SK-N-SH treated with all-trans-retinoic acid at 6 μM for 48 hours (cell line): ENCODE measurements at regions not wholly inside any gene's neighbourhood (a gene's known extent, or its start where the extent isn't known, plus 50 kb on each side); places are given as distances from the start of the nearest gene placed in this dataset.
A peak's percentile ranks its signal among the peaks of the same experiment; 100 is the strongest.

Source experiments
- ATAC-seq: fragments of 200-7000 bp; cut with Tn5 transposase; 3 replicates; pipeline ENCODE4 v1.9.1; 2020; ENCODE audit warnings: mild to moderate bottlenecking, moderate library complexity
- ARNTL ChIP-seq: fragments of 450-650 bp; formaldehyde crosslinking; IDR thresholded peaks from 2 replicates; pipeline ENCODE4 v1.5.0; 2020; ENCODE audit warnings: low read depth, mild to moderate bottlenecking, moderate library complexity, borderline replicate concordance
- BACH2 ChIP-seq: fragments of 250-450 bp; sonication (Bioruptor Pico); IDR thresholded peaks from 2 replicates; pipeline ENCODE4 v1.9.0; 2021; ENCODE audit warnings: mild to moderate bottlenecking, borderline replicate concordance
- CSDC2 ChIP-seq: fragments of 250-450 bp; sonication (Bioruptor Pico); IDR thresholded peaks from 2 replicates; pipeline ENCODE4 v1.5.0; 2020; ENCODE audit warnings: mild to moderate bottlenecking, moderate library complexity
- ESRRG ChIP-seq: fragments of 250-450 bp; sonication (Bioruptor Pico); IDR thresholded peaks from 2 replicates; pipeline ENCODE4 v1.6.1; 2021; ENCODE audit warnings: mild to moderate bottlenecking
- GLIS3 ChIP-seq: fragments of 250-450 bp; sonication (Bioruptor Pico); IDR thresholded peaks from 2 replicates; pipeline ENCODE4 v1.5.0; 2020; ENCODE audit warnings: mild to moderate bottlenecking, moderate library complexity
- ISL1 ChIP-seq: fragments of 250-450 bp; sonication (Bioruptor Pico); IDR thresholded peaks from 2 replicates; pipeline ENCODE4 v2.1.2; 2022; ENCODE audit warnings: mild to moderate bottlenecking, moderate library complexity
- OSR1 ChIP-seq: fragments of 250-450 bp; sonication (Bioruptor Pico); IDR thresholded peaks from 2 replicates; pipeline ENCODE4 v1.8.0; 2022; ENCODE audit warnings: moderate library complexity, mild to moderate bottlenecking, inconsistent platforms
- PPARA ChIP-seq: fragments of 250-450 bp; sonication (Bioruptor Pico); IDR thresholded peaks from 2 replicates; pipeline ENCODE4 v1.5.0; 2020; ENCODE audit warnings: mild to moderate bottlenecking, borderline replicate concordance
- RARB ChIP-seq: fragments of 250-450 bp; sonication (Bioruptor Pico); IDR thresholded peaks from 2 replicates; pipeline ENCODE4 v1.8.0; 2021; ENCODE audit warnings: mild to moderate bottlenecking, moderate library complexity
- SNAI2 ChIP-seq: fragments of 250-450 bp; sonication (Bioruptor Pico); IDR thresholded peaks from 2 replicates; pipeline ENCODE4 v1.5.0; 2020; ENCODE audit warnings: mild to moderate bottlenecking, moderate library complexity
- TCF4 ChIP-seq: fragments of 250-450 bp; sonication (Bioruptor Pico); IDR thresholded peaks from 2 replicates; pipeline ENCODE4 v1.8.0; 2021; ENCODE audit warnings: mild to moderate bottlenecking, moderate library complexity, borderline replicate concordance
- TOX ChIP-seq: fragments of 250-450 bp; sonication (Bioruptor Pico); IDR thresholded peaks from 2 replicates; pipeline ENCODE4 v1.8.0; 2021; ENCODE audit warnings: mild to moderate bottlenecking, moderate library complexity, borderline replicate concordance
- ZC3H10 ChIP-seq: fragments of 250-450 bp; sonication (Bioruptor Pico); IDR thresholded peaks from 2 replicates; pipeline ENCODE4 v1.5.1; 2021; ENCODE audit warnings: mild to moderate bottlenecking, moderate library complexity
- ZFP3 ChIP-seq: fragments of 250-450 bp; sonication (Bioruptor Pico); IDR thresholded peaks from 2 replicates; pipeline ENCODE4 v1.5.0; 2020; ENCODE audit warnings: mild to moderate bottlenecking, moderate library complexity
- ZFP30 ChIP-seq: fragments of 450-650 bp; formaldehyde crosslinking; IDR thresholded peaks from 2 replicates; pipeline ENCODE4 v1.5.0; 2022; ENCODE audit warnings: mild to moderate bottlenecking, moderate library complexity
- ZNF565 ChIP-seq: fragments of 450-650 bp; formaldehyde crosslinking; conservative IDR thresholded peaks from 2 replicates; pipeline ENCODE4 v1.5.0; 2020; ENCODE audit warnings: low read depth, mild to moderate bottlenecking, moderate library complexity
- ZNF70 ChIP-seq: fragments of 450-650 bp; formaldehyde crosslinking; IDR thresholded peaks from 2 replicates; pipeline ENCODE4 v1.5.0; 2020; ENCODE audit warnings: mild to moderate bottlenecking, moderate library complexity
- ZNF8 ChIP-seq: fragments of 450-650 bp; formaldehyde crosslinking; IDR thresholded peaks from 2 replicates; pipeline ENCODE4 v1.5.0; 2020; ENCODE audit warnings: mild to moderate bottlenecking, moderate library complexity
- TF ChIP-seq, protein P1 (sequence below): fragments of 250-450 bp; sonication (Bioruptor Pico); IDR thresholded peaks from 2 replicates; pipeline ENCODE4 v1.8.0; 2021; ENCODE audit warnings: low read depth, mild to moderate bottlenecking, moderate library complexity, borderline replicate concordance
- TF ChIP-seq, protein P2 (sequence below): fragments of 250-450 bp; sonication (Bioruptor Pico); IDR thresholded peaks from 2 replicates; pipeline ENCODE4 v1.5.0; 2020; ENCODE audit warnings: mild to moderate bottlenecking, moderate library complexity
- TF ChIP-seq, protein P3 (sequence below): fragments of 250-450 bp; sonication (Bioruptor Pico); IDR thresholded peaks from 2 replicates; pipeline ENCODE4 v1.5.1; 2021; ENCODE audit warnings: mild to moderate bottlenecking, moderate library complexity
- TF ChIP-seq, protein P4 (sequence below): fragments of 250-450 bp; sonication (Bioruptor Pico); IDR thresholded peaks from 2 replicates; pipeline ENCODE4 v1.5.1; 2020; ENCODE audit warnings: low read depth, mild to moderate bottlenecking, moderate library complexity
- TF ChIP-seq, protein P5 (sequence below): fragments of 250-450 bp; sonication (Bioruptor Pico); IDR thresholded peaks from 2 replicates; pipeline ENCODE4 v1.8.0; 2020; ENCODE audit warnings: mild to moderate bottlenecking, moderate library complexity, borderline replicate concordance

DNA sequence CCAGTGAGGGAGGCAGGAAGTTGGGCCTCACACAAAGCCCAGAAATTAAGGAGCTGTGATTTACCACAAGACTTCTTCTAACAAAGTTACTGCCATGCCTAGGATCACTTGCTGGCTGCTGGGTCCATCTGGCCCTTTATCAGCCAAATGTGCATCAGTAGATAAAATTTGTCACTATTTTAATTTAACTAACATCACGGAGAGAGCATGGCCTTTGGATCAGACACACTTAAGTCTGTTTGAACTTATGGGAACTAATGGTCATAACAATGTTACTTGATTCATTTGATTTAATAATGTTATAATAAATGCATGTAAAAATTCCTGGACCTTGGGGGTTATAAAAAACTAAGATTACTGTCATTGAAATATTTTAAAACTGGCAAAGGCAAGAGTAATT is 67.2 kb upstream of the CCDC190 start:
- ATAC-seq = peak; percentile 78
- TF ChIP-seq ZNF565 (no peak), TCF4 (CRISPR knock-in tag) (peak; percentile 99), ZNF70 (CRISPR knock-in tag) (no peak), OSR1 (CRISPR knock-in tag) (no peak), ZFP30 (CRISPR knock-in tag) (no peak), SNAI2 (CRISPR knock-in tag) (peak; percentile 81), ISL1 (CRISPR knock-in tag) (peak; percentile 100), ESRRG (peak; percentile 92), CSDC2 (no peak), ZFP3 (CRISPR knock-in tag) (no peak), RARB (no peak), BACH2 (CRISPR knock-in tag) (no peak), PPARA (CRISPR knock-in tag) (no peak), ARNTL (no peak), ZC3H10 (CRISPR knock-in tag) (peak; percentile 86), TOX (CRISPR knock-in tag) (no peak), ZNF8 (CRISPR knock-in tag) (peak; percentile 82), GLIS3 (CRISPR knock-in tag) (peak; percentile 97)
- TF ChIP-seq, protein P1, sequence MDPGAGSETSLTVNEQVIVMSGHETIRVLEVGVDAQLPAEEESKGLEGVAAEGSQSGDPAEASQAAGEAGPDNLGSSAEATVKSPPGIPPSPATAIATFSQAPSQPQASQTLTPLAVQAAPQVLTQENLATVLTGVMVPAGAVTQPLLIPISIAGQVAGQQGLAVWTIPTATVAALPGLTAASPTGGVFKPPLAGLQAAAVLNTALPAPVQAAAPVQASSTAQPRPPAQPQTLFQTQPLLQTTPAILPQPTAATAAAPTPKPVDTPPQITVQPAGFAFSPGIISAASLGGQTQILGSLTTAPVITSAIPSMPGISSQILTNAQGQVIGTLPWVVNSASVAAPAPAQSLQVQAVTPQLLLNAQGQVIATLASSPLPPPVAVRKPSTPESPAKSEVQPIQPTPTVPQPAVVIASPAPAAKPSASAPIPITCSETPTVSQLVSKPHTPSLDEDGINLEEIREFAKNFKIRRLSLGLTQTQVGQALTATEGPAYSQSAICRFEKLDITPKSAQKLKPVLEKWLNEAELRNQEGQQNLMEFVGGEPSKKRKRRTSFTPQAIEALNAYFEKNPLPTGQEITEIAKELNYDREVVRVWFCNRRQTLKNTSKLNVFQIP (CRISPR knock-in tag) = 0 out of 2 replicates have a peak, but pooled peaks have one; percentile 17
- TF ChIP-seq, protein P2, sequence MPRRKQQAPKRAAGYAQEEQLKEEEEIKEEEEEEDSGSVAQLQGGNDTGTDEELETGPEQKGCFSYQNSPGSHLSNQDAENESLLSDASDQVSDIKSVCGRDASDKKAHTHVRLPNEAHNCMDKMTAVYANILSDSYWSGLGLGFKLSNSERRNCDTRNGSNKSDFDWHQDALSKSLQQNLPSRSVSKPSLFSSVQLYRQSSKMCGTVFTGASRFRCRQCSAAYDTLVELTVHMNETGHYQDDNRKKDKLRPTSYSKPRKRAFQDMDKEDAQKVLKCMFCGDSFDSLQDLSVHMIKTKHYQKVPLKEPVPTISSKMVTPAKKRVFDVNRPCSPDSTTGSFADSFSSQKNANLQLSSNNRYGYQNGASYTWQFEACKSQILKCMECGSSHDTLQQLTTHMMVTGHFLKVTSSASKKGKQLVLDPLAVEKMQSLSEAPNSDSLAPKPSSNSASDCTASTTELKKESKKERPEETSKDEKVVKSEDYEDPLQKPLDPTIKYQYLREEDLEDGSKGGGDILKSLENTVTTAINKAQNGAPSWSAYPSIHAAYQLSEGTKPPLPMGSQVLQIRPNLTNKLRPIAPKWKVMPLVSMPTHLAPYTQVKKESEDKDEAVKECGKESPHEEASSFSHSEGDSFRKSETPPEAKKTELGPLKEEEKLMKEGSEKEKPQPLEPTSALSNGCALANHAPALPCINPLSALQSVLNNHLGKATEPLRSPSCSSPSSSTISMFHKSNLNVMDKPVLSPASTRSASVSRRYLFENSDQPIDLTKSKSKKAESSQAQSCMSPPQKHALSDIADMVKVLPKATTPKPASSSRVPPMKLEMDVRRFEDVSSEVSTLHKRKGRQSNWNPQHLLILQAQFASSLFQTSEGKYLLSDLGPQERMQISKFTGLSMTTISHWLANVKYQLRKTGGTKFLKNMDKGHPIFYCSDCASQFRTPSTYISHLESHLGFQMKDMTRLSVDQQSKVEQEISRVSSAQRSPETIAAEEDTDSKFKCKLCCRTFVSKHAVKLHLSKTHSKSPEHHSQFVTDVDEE (CRISPR knock-in tag) = peak; percentile 99
- TF ChIP-seq, protein P3, sequence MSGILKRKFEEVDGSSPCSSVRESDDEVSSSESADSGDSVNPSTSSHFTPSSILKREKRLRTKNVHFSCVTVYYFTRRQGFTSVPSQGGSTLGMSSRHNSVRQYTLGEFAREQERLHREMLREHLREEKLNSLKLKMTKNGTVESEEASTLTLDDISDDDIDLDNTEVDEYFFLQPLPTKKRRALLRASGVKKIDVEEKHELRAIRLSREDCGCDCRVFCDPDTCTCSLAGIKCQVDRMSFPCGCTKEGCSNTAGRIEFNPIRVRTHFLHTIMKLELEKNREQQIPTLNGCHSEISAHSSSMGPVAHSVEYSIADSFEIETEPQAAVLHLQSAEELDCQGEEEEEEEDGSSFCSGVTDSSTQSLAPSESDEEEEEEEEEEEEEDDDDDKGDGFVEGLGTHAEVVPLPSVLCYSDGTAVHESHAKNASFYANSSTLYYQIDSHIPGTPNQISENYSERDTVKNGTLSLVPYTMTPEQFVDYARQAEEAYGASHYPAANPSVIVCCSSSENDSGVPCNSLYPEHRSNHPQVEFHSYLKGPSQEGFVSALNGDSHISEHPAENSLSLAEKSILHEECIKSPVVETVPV (CRISPR knock-in tag) = peak; percentile 99
- TF ChIP-seq, protein P4, sequence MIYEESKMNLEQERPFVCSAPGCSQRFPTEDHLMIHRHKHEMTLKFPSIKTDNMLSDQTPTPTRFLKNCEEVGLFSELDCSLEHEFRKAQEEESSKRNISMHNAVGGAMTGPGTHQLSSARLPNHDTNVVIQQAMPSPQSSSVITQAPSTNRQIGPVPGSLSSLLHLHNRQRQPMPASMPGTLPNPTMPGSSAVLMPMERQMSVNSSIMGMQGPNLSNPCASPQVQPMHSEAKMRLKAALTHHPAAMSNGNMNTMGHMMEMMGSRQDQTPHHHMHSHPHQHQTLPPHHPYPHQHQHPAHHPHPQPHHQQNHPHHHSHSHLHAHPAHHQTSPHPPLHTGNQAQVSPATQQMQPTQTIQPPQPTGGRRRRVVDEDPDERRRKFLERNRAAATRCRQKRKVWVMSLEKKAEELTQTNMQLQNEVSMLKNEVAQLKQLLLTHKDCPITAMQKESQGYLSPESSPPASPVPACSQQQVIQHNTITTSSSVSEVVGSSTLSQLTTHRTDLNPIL = peak; percentile 95
- TF ChIP-seq, protein P5, sequence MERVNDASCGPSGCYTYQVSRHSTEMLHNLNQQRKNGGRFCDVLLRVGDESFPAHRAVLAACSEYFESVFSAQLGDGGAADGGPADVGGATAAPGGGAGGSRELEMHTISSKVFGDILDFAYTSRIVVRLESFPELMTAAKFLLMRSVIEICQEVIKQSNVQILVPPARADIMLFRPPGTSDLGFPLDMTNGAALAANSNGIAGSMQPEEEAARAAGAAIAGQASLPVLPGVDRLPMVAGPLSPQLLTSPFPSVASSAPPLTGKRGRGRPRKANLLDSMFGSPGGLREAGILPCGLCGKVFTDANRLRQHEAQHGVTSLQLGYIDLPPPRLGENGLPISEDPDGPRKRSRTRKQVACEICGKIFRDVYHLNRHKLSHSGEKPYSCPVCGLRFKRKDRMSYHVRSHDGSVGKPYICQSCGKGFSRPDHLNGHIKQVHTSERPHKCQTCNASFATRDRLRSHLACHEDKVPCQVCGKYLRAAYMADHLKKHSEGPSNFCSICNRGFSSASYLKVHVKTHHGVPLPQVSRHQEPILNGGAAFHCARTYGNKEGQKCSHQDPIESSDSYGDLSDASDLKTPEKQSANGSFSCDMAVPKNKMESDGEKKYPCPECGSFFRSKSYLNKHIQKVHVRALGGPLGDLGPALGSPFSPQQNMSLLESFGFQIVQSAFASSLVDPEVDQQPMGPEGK = peak; percentile 86

DNA sequence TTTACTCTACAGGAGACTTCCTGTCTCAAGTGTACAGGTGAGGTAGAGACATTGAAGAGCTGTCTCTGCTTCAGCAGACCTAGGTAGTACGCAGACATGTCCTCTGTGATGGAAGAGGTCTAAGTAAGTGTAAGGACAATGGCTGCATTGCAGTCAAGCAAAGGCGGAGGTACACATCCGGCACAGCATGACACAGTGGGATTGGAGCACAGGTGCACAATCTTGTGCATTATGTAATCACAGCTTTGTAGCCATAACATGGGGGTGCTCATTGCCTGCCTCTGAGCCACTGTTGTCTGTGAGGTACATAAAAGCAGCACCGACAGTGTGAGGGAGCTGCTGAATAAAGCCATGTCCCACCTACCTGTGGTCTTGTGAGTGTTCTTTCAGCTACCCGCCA is 66.4 kb upstream of the CCDC190 start:
- TF ChIP-seq ZC3H10 (CRISPR knock-in tag) = no peak
- TF ChIP-seq ZNF8 (CRISPR knock-in tag) = no peak
- peak; percentile 46; the same call in 1 of the 2 replicates for TF ChIP-seq CSDC2
- no peak for TF ChIP-seq ARNTL
- no peak for TF ChIP-seq BACH2 (CRISPR knock-in tag)
- TF ChIP-seq ZFP3 (CRISPR knock-in tag) = no peak
- ATAC-seq = peak; percentile 34; the same call in 2 of the 3 replicates

DNA sequence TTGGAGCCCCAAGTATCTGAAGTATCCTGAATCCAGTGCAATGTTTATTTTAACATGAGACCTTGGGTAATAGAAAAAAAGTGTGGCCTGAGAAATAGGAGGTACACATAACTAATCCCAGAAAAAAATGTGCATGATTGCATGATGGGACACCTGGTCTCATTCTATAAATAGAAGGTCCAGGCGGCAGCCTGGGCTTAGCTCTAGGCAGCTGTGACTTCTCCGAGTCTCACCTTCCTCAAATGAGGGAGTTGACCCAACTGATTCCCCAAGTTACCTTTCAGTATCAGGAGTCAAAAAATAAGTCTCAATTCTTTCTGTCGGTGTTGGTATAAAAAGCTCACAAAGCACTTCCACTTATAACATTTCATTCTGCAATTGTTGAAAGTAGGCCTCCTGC is 65.9 kb upstream of the CCDC190 start:
- ATAC-seq = no peak
- TF ChIP-seq ZNF565 (no peak), ISL1 (CRISPR knock-in tag) (no peak), CSDC2 (no peak), ESRRG (no peak), OSR1 (CRISPR knock-in tag) (no peak), GLIS3 (CRISPR knock-in tag) (no peak)
- TF ChIP-seq, protein P1 (CRISPR knock-in tag) = no peak
- TF ChIP-seq, protein P2 (CRISPR knock-in tag) = no peak
